Brain microvascular endothelial cell (primary cell): ENCODE measurements at regions not wholly inside any gene's neighbourhood (a gene's known extent, or its start where the extent isn't known, plus 50 kb on each side); places are given as distances from the start of the nearest gene placed in this dataset.

Experiments used
- DNase-seq: peaks from one replicate; pipeline ENCODE4 v3.0.0-alpha.2; 2020
- H3K27ac ChIP-seq: fragments of 250-450 bp; sonication (Bioruptor Pico); 2 replicates; pipeline ENCODE4 v1.5.1; 2020; ENCODE audit warnings: mild to moderate bottlenecking, moderate library complexity
- H3K27me3 ChIP-seq: fragments of 250-450 bp; sonication (Bioruptor Pico); replicated peaks from 2 replicates; pipeline ENCODE4 v1.5.1; 2020; ENCODE audit warnings: mild to moderate bottlenecking
- H3K36me3 ChIP-seq: fragments of 250-450 bp; sonication (Bioruptor Pico); replicated peaks from 2 replicates; pipeline ENCODE4 v1.5.1; 2020; ENCODE audit warnings: mild to moderate bottlenecking
- H3K4me3 ChIP-seq: 2 replicates; pipeline ENCODE4 v1.5.1; 2011; ENCODE audit warnings: low read depth, mild to moderate bottlenecking, control low read depth, low read length, moderate library complexity
- in situ Hi-C: cut with HindIII; loops from 2 replicates; pipeline ENCODE4 v1.10.0; 2017; ENCODE audit warnings: low sequenced_read_pairs, low pct_ligation_motif_present
- TF ChIP-seq, protein P1 (sequence below): IDR thresholded peaks from 2 replicates; pipeline ENCODE4 v1.5.1; 2011; ENCODE audit warnings: low read depth, mild to moderate bottlenecking, moderate library complexity, low read length, control low read depth, inconsistent platforms; ENCODE audit errors: missing control alignments

DNA sequence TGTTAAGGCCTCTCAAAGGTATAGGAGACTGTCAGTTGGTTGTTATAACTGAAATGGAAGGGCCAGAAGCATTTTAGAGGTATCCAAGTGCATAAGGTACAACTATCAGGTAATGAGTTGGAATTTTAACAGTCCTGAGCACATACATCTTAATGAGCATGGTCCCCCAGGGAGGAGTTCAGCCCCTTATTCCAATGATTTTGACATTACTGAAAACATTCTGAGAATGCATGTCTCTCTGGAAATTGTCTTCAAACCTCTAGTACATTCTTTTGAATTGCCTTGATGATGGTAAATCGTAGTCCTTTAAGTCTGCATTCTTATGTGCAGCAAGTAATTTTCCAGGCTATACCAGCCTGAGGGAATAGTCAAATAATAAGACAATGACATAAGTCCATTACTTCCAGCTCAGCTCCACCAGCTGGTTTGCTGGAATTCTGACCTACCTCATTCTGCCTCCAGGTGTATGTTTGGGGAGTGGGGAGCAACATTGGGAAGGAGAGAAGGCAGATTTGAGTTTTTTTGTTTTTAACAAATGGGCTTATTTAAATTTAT, 239.2 kb downstream of the MSRB3 start:
- Histone ChIP-seq H3K27ac (no peak overlapping the region), H3K27me3 (no peaks in the 10 kb centered on the region), H3K36me3 (no peaks in the 10 kb centered on the region), H3K4me3 (no peak overlapping the region)
- DNase-seq, result no peak
- in situ Hi-C loops, result no loop called here
- TF ChIP-seq, protein P1, sequence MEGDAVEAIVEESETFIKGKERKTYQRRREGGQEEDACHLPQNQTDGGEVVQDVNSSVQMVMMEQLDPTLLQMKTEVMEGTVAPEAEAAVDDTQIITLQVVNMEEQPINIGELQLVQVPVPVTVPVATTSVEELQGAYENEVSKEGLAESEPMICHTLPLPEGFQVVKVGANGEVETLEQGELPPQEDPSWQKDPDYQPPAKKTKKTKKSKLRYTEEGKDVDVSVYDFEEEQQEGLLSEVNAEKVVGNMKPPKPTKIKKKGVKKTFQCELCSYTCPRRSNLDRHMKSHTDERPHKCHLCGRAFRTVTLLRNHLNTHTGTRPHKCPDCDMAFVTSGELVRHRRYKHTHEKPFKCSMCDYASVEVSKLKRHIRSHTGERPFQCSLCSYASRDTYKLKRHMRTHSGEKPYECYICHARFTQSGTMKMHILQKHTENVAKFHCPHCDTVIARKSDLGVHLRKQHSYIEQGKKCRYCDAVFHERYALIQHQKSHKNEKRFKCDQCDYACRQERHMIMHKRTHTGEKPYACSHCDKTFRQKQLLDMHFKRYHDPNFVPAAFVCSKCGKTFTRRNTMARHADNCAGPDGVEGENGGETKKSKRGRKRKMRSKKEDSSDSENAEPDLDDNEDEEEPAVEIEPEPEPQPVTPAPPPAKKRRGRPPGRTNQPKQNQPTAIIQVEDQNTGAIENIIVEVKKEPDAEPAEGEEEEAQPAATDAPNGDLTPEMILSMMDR, result no peak

DNA sequence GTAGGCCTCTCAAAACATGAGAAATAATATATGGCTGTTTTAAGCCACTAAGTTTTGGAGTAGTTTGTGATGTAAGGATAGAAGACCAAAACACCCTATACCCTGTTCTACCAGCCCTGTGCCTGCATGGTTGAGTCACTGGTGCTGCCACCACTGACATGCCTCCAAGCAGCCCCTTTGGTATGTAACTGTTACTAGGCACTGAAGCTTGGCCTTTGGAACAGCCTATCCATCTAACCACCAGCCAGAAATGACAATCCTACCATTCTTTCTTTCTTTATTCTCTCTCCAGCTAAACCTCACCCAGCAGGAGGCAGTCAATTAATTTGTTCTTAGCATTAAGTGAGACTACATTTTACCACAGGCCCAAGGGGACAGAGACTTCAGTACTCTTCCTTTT, 240.3 kb downstream of the MSRB3 start:
- Histone ChIP-seq H3K27ac (no peak overlapping the region), H3K27me3 (no peaks in the 10 kb centered on the region), H3K4me3 (no peak overlapping the region), H3K36me3 (no peaks in the 10 kb centered on the region)
- in situ Hi-C loops, result no loop called here
- TF ChIP-seq, protein P1, result no peak
- no peak for DNase-seq

- no peak overlapping the region for H3K4me3 ChIP-seq
- DNase-seq, result no peak
- no peak overlapping the region for H3K27ac ChIP-seq
- in situ Hi-C loops, result no loop called here
- TF ChIP-seq, protein P1, result no peak
- H3K36me3 ChIP-seq, result no peaks in the 10 kb centered on the region
- no peaks in the 10 kb centered on the region for H3K27me3 ChIP-seq
Observed at GRCh38 chr12:65520658-65521057, 242.2 kb downstream of the MSRB3 start.

DNA sequence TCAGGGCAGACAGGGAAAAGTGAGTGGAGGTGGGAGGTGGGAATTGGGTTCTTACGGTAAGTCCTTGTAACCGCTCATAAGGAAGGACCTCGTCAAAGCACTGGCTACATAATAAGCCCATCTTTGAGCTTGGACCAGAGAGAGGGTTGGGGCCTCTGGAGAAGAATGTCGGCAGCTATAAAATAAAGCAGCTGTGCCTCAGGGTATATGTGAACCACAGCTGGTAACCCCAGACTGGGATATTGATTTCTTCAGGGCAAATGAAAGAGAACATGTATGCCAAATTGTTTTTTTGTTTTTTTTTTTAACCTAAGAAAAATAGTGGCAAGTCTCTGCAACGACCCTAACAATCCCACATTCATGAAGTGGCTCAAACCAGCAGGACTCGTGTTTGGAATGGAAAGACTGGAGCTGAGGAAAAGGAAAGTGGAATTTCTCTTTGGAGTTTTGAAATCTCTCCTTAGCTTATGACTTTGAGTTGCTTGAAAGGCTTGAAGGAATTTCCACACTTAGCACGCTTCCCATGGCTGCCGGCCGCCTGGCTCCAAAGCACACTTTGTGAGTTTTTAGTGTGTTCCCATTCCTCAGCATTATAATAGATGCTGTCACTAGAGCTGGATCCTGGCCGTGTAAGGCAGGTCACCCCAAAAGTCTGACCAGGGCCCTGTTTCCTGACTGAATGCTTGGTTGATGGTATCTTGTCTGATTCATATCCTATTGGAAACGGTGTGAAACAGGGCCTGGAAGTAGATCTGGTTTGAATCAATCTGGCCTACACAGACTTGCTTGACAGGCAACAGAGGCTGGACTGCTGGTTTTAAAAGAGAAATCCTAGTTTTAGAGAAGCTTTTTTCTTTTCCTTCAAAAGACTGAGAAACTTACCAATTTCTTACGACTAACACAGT, 244.7 kb downstream of the MSRB3 start:
- H3K36me3 ChIP-seq, result no peaks in the 10 kb centered on the region
- TF ChIP-seq, protein P1, result no peak
- H3K27me3 ChIP-seq, result no peaks in the 10 kb centered on the region
- DNase-seq, result no peak
- in situ Hi-C loops, result no loop called here
- H3K4me3 ChIP-seq, result no peak overlapping the region
- H3K27ac ChIP-seq, result no peak overlapping the region

- in situ Hi-C loops, result no loop called here
- DNase-seq, result peak; percentile 82
- Histone ChIP-seq H3K27ac (peak overlapping the region; percentile 84), H3K27me3 (no peaks in the 10 kb centered on the region), H3K36me3 (no peaks in the 10 kb centered on the region), H3K4me3 (no peak overlapping the region)
- TF ChIP-seq, protein P1, result no peak
Observed at GRCh38 chr12:65524666-65525065, 246.2 kb downstream of the MSRB3 start.
